ENCODE measurements at regions not wholly inside any gene's neighbourhood (a gene's known extent, or its start where the extent isn't known, plus 50 kb on each side); places are given as distances from the start of the nearest gene placed in this dataset.

DNA sequence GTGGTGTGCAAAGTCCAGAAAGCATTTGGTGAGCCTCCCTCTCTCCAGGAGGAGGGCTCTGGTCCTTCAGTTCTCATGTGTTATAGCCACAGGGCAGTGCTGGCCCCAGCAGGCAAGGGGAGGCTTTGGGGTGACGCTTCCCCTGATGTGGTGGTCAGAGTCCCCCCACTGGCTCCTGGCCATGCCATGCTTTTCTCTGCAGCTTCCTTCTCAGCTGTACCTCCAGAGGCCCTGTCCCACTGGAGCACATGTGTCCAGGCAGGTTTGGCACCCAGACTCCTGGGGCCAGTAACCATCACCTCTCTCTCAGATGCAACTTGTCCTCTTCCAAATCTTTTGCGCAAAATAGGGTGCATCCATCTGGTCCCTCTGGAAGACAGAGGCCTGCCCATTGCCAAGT lies 233.0 kb upstream of the ZNF32 start:
- TF ChIP-seq, protein P1, sequence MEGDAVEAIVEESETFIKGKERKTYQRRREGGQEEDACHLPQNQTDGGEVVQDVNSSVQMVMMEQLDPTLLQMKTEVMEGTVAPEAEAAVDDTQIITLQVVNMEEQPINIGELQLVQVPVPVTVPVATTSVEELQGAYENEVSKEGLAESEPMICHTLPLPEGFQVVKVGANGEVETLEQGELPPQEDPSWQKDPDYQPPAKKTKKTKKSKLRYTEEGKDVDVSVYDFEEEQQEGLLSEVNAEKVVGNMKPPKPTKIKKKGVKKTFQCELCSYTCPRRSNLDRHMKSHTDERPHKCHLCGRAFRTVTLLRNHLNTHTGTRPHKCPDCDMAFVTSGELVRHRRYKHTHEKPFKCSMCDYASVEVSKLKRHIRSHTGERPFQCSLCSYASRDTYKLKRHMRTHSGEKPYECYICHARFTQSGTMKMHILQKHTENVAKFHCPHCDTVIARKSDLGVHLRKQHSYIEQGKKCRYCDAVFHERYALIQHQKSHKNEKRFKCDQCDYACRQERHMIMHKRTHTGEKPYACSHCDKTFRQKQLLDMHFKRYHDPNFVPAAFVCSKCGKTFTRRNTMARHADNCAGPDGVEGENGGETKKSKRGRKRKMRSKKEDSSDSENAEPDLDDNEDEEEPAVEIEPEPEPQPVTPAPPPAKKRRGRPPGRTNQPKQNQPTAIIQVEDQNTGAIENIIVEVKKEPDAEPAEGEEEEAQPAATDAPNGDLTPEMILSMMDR (optimal IDR thresholded peaks at IDR 0.05 in 1 of 3, IDR thresholded peaks at IDR 0.05 in 1 of 3, conservative IDR thresholded peaks at IDR 0.05 in 1 of 3; ENCODE audit: extremely low read depth in 1 of 3, insufficient read depth in 2 of 3, low read length in 3 of 3): no peak
- no peak for TF ChIP-seq EZH2 (IDR thresholded peaks at IDR 0.05; ENCODE audit: low read length)
